HepG2 (cell line): ENCODE measurements at regions not wholly inside any gene's neighbourhood (a gene's known extent, or its start where the extent isn't known, plus 50 kb on each side); places are given as distances from the start of the nearest gene placed in this dataset.

Experiments
- ATAC-seq: fragments of 200-7000 bp; cut with Tn5 transposase; 3 replicates; pipeline ENCODE4 v1.9.1; 2020; ENCODE audit warnings: mild to moderate bottlenecking, moderate library complexity
- BruUV-seq: library from RNA; stranded (reverse); fragments of 400-500 nt; replicated peaks from 2 replicates; lab custom pipeline; 2021; lab: Mats Ljungman, UMichigan
- CTCF ChIA-PET: fragments of 300-600 bp; formaldehyde crosslinking; extraction: SDS; loops from one replicate; lab custom pipeline; 2021; ENCODE audit warnings: low total read pairs, inconsistent platforms, low intra/inter-chr PET ratio; lab: Yijun Ruan, JAX
- POLR2A ChIA-PET: fragments of 350-600 bp; sonication (Branson Sonifier 250); formaldehyde crosslinking; loops from one replicate; lab custom pipeline; 2020; ENCODE audit warnings: antibody characterized with exemption, inconsistent platforms; lab: Yijun Ruan, JAX
- DNase-seq: peaks from one replicate; pipeline ENCODE4 v3.0.0-alpha.2; 2015; ENCODE audit warnings: low spot score
- FAIRE-seq: peaks from 3 replicates; lab custom pipeline; 2011; peaks lifted over from hg19 to GRCh38; lab: Jason Lieb, UNC
- H2AFZ ChIP-seq: one replicate; pipeline ENCODE4 v1.6.1; 2011; ENCODE audit warnings: low read length, inconsistent platforms
- H3K27ac ChIP-seq: fragments of 300-600 bp; 3 replicates; pipeline ENCODE4 v1.8.0; 2011; ENCODE audit warnings: mixed run types, mild to moderate bottlenecking, mixed read lengths, low read length, inconsistent platforms; ENCODE audit not compliant: insufficient read depth; ENCODE audit errors: extremely low read length
- H3K27me3 ChIP-seq, 2 experiments: fragments of 200-600 bp in 1 of 2; 2 replicates in 1 of 2; 3 replicates in 1 of 2; pipeline versions ENCODE4 v1.6.0 to v1.8.0; 2011; ENCODE audit warnings: low read length in 2 of 2, mild to moderate bottlenecking in 2 of 2, moderate library complexity in 2 of 2, inconsistent platforms in 1 of 2; ENCODE audit not compliant: insufficient read depth in 2 of 2, control insufficient read depth in 1 of 2
- H3K36me3 ChIP-seq, 2 experiments: fragments of 200-600 bp in 1 of 2; replicated peaks in 1 of 2; 2 replicates in 1 of 2; 3 replicates in 1 of 2; pipeline versions ENCODE4 v1.5.1 to v1.8.0; 2011; ENCODE audit warnings: low read length in 2 of 2, inconsistent platforms in 1 of 2; ENCODE audit not compliant: insufficient read depth in 2 of 2, control insufficient read depth in 1 of 2
- H3K4me1 ChIP-seq: 2 replicates; pipeline ENCODE4 v1.5.1; 2012; ENCODE audit warnings: low read length, inconsistent platforms; ENCODE audit not compliant: insufficient read depth
- H3K4me2 ChIP-seq: 2 replicates; pipeline ENCODE4 v1.6.0; 2011; ENCODE audit warnings: low read depth, low read length, inconsistent platforms
- H3K4me3 ChIP-seq, 3 experiments: fragments of 200-600 bp in 1 of 3; sonication (generic), shearing (Covaris generic) in 1 of 3; replicated peaks in 1 of 3; 2 replicates each; pipeline ENCODE4 v1.5.1; 2011 to 2016; ENCODE audit warnings: low read length in 3 of 3, inconsistent platforms in 2 of 3, low read depth in 2 of 3, mild to moderate bottlenecking in 2 of 3, control low read depth in 1 of 3, mixed read lengths in 1 of 3; ENCODE audit not compliant: insufficient read depth in 1 of 3
- H3K79me2 ChIP-seq: one replicate; pipeline ENCODE4 v1.6.1; 2011; ENCODE audit warnings: low read length, inconsistent platforms; ENCODE audit not compliant: insufficient read depth
- H3K9ac ChIP-seq: 2 replicates; pipeline ENCODE4 v1.6.0; 2011; ENCODE audit warnings: mild to moderate bottlenecking, low read depth, low read length, inconsistent platforms; ENCODE audit not compliant: insufficient read depth
- H3K9me3 ChIP-seq: 2 replicates; pipeline ENCODE4 v1.5.1; 2012; ENCODE audit warnings: mild to moderate bottlenecking, low read length
- H4K20me1 ChIP-seq: 2 replicates; pipeline ENCODE4 v1.6.0; 2011; ENCODE audit warnings: inconsistent platforms, mild to moderate bottlenecking, low read length, moderate library complexity; ENCODE audit not compliant: insufficient read depth
- MATR3 ChIP-seq: sonication (generic); formaldehyde crosslinking; IDR thresholded peaks from 2 replicates; pipeline ENCODE4 v1.4.0; 2020; ENCODE audit warnings: missing genetic modification reagents
- MLLT10 ChIP-seq: sonication (generic); formaldehyde crosslinking; IDR thresholded peaks from 2 replicates; pipeline ENCODE4 v1.4.0; 2020; ENCODE audit warnings: missing genetic modification reagents
- ZNF143 ChIP-seq: sonication (generic); formaldehyde crosslinking; IDR thresholded peaks from 2 replicates; pipeline ENCODE4 v1.4.0; 2020; ENCODE audit warnings: missing genetic modification reagents
- ZNF562 ChIP-seq: sonication (generic); formaldehyde crosslinking; IDR thresholded peaks from 2 replicates; pipeline ENCODE4 v1.8.0; 2022; ENCODE audit warnings: missing genetic modification reagents, borderline replicate concordance
- ZNF768 ChIP-seq: sonication (generic); formaldehyde crosslinking; IDR thresholded peaks from 2 replicates; pipeline ENCODE4 v1.4.0; 2020; ENCODE audit warnings: missing genetic modification reagents
- WGBS: methylation state at CpG from one replicate; pipeline ENCODE4 v1.1.6; 2017; ENCODE audit warnings: low lambda C conversion rate; 5-methylcytosine and 5-hydroxymethylcytosine counted together
- in situ Hi-C: cut with HindIII; loops from 2 replicates; pipeline ENCODE4 v1.10.0; 2017; ENCODE audit warnings: low pct_unique_long_range_greater_than_20kb; ENCODE audit not compliant: extremely low pct_ligation_motif_present
- intact Hi-C: fragments of 100-400 bp; cut with micrococcal nuclease; formaldehyde crosslinking; loops from one replicate; pipeline ENCODE4 v1.10.0; 2022; ENCODE audit not compliant: unreplicated experiment
- TF ChIP-seq, protein P1 (sequence below): sonication (generic); formaldehyde crosslinking; IDR thresholded peaks from 2 replicates; pipeline ENCODE4 v1.8.1; 2023; ENCODE audit warnings: missing genetic modification reagents, inconsistent platforms, borderline replicate concordance
- TF ChIP-seq, protein P2 (sequence below): sonication (generic); formaldehyde crosslinking; IDR thresholded peaks from 2 replicates; pipeline ENCODE4 v1.8.0; 2022; ENCODE audit warnings: missing genetic modification reagents, low read depth, mild to moderate bottlenecking, borderline replicate concordance
- TF ChIP-seq, protein P3 (sequence below): IDR thresholded peaks from 2 replicates; pipeline ENCODE4 v1.6.1; 2016; ENCODE audit warnings: mild to moderate bottlenecking

DNA sequence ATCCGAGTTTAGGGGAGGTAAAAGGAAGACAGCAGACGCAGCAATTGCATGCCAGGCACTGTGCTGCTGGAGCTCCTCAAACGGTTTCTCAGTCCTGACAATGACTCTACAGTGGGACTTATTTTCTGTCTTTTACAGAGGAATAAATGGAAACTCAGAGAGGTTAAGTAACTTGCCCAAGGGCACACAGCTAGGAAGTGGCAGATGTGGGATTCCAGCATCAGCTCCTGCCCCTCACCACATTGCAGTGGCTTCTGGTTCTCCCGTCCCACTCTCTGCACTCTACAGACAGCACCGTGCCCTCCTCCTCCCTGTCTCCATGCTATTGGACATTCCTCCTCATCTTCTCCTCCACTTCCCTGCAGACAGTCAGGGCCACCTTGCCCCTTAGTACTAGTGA is 74.2 kb upstream of the KSR1 start:
- Histone ChIP-seq H3K36me3 (no peaks in the 10 kb centered on the region), H3K27me3 (peaks cover 0 to 6% of the 10 kb centered on the region in 2 experiments; a peak in 2 of 5 replicates), H3K79me2 (no peaks in the 10 kb centered on the region), H3K4me1 (peaks cover 28% of the 10 kb centered on the region), H3K27ac (no peak overlapping the region), H3K4me3 (no peak overlapping the region), H4K20me1 (no peaks in the 10 kb centered on the region), H3K4me2 (no peak overlapping the region), H2AFZ (no peak overlapping the region), H3K9me3 (peaks cover 3% of the 10 kb centered on the region; the same call in 1 of the 2 replicates), H3K9ac (no peak overlapping the region)
- in situ Hi-C loops = loop anchor here (10.0 kb wide), 1 partner anchor 213 kb away; no protein-coding TSS in a partner anchor
- no peak for FAIRE-seq
- POLR2A ChIA-PET = no interaction called here
- intact Hi-C loops = no loop called here
- BruUV-seq = no TSS peak
- DNase-seq = no peak
- 30% methylated on average over 5 of the region's 5 CpGs for whole genome bisulfite sequencing
- no peak for ATAC-seq
- CTCF ChIA-PET = interaction anchor here (0.7 to 3.4 kb wide), 5 partner anchors 28 to 178 kb away, joined by 3 to 43 read pairs (median 19); no protein-coding TSS in a partner anchor
- no peak for TF ChIP-seq MLLT10 (CRISPR knock-in tag)
- TF ChIP-seq, protein P1, sequence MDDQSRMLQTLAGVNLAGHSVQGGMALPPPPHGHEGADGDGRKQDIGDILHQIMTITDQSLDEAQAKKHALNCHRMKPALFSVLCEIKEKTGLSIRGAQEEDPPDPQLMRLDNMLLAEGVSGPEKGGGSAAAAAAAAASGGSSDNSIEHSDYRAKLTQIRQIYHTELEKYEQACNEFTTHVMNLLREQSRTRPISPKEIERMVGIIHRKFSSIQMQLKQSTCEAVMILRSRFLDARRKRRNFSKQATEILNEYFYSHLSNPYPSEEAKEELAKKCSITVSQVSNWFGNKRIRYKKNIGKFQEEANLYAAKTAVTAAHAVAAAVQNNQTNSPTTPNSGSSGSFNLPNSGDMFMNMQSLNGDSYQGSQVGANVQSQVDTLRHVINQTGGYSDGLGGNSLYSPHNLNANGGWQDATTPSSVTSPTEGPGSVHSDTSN (CRISPR knock-in tag) = no peak
- TF ChIP-seq, protein P2, sequence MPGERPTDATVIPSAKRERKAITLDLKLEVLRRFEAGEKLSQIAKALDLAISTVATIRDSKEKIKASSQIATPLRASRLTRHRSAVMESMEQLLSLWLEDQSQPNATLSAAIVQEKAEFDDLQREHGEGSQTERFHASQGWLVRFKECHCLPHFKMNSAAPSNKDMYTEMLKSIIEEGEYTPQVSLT (CRISPR knock-in tag) = no peak
- no peak for TF ChIP-seq ZNF562
- TF ChIP-seq MATR3 (CRISPR knock-in tag) = no peak
- no peak for TF ChIP-seq ZNF143 (CRISPR knock-in tag)
- peak; percentile 72 for TF ChIP-seq ZNF768 (CRISPR knock-in tag)
- TF ChIP-seq, protein P3, sequence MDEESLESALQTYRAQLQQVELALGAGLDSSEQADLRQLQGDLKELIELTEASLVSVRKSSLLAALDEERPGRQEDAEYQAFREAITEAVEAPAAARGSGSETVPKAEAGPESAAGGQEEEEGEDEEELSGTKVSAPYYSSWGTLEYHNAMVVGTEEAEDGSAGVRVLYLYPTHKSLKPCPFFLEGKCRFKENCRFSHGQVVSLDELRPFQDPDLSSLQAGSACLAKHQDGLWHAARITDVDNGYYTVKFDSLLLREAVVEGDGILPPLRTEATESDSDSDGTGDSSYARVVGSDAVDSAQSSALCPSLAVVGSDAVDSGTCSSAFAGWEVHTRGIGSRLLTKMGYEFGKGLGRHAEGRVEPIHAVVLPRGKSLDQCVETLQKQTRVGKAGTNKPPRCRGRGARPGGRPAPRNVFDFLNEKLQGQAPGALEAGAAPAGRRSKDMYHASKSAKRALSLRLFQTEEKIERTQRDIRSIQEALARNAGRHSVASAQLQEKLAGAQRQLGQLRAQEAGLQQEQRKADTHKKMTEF (CRISPR knock-in tag) = no peak
